NCI-H69 (cell line): ENCODE measurements at regions not wholly inside any gene's neighbourhood (a gene's known extent, or its start where the extent isn't known, plus 50 kb on each side); places are given as distances from the start of the nearest gene placed in this dataset.

Experiments
- DNase-seq: peaks from one replicate; lab custom pipeline; 2025; lab: John Stamatoyannopoulos, UW

GRCh38 chr2:125070726-125071505, 1045.8 kb downstream of the CNTNAP5 start:
- no peak for DNase-seq

GRCh38 chr2:125073440-125073839, 1048.4 kb downstream of the CNTNAP5 start:
- no peak for DNase-seq

DNA sequence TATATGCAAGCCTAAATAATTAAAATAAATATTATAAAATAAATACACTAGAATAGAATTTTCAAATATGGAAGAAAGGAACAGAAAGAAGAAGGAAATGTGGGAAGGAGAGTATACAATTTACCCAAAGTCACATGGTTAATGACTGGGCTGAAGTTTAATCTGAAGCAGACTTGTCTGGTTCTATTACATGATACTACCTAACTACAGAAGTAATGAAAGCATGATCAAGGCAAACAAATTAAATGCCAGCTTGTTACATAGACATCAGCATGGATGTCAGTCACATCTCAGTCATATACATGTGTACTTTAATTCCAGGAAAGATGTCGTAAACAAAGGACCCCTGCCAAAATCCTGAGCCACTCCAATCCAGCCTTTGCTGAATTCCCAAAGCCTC, 1060.8 kb downstream of the CNTNAP5 start:
- DNase-seq, result no peak

GRCh38 chr2:125086313-125087184, 1061.5 kb downstream of the CNTNAP5 start:
- no peak for DNase-seq

DNA sequence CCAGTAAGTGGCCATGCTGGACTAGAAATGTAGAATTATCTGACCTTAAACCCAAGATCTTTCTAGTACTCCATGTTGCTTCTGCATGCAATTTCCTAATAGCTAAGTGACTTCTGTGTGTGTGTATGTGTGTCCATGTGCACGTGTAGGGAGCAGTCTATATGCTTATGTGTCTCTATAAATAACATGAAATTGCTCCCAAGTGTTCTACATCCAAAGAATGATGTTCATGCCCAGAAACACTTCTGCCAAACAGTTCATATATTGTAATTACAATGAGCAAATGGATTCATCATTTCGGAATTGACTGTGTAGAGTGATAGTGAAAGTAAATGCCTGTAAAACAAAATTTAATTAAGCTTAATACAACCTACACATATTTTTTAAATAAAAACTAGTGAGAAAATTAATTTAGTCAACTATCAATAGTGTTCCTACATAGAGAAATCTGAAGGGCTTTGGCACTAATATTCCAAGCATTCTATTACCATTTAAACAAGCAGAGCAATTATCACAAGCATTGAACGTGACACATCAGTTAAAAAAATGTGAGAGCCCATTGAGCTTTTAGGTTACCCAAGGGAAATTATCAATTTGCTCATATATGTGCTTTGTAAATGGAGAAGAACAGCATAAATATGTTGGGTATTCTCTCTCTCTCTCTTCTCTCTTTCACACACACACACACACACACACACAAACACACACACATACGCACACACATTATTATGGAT, 1067.4 kb downstream of the CNTNAP5 start:
- no peak for DNase-seq

DNA sequence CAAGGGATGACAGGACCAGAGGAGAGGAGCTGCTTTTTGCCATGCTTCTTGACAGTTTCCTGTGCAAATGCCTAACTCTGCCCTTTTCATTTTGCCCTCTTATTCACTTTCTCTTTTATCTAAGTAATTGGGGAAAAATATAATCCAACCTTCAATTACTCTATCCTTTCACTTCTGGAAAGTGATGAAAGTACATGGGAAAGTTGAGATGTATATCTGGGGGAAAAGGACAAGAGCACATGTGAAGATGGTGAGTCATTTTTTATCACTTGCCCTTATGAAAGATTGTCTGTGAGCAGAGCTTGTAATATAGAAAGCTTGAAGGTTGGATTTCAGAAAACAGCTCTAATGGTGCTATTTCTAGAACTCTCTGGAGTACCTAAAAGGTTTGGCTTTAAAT, 1070.7 kb downstream of the CNTNAP5 start:
- DNase-seq, result no peak

DNA sequence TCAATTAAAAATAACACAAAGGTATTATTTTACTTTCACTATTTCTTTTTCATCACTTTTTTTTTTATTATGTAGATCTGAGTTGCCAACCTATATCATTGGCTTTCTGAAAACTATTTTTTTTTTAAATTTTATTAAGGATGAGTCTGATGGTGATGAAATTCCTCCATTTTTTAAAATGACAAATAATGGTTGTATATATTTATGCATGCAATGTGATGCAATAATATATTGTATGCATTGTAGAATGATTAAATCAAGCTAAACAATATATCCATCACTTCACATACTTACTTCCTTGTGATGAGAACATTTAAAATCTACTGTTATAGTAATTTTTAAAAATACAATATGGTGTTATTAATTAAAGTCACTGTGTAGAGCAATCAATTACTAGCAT, 1081.6 kb downstream of the CNTNAP5 start:
- no peak for DNase-seq

GRCh38 chr2:125107446-125107845, 1082.4 kb downstream of the CNTNAP5 start:
- no peak for DNase-seq

- no peak for DNase-seq
Measured at GRCh38 chr2:125108251-125108650, 1083.2 kb downstream of the CNTNAP5 start.

DNA sequence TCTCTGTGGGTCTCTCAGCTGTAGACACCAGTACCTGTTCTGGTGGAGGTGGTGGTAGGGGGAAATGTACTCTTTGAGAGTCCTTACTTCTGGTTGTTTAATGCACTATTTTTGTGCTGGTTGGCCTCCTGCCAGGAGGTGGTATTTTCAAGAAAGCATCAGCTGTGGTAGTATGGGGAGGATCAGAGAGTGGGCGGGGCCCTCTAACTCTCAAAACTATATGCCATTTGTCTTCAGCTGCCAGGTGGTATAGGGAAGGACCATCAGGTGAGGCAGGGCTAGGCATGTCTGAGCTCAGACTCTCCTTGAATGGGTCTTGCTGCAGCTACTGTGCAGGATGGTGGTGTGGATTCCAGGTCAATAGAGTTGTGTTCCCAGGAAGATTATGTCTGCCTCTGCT, 1100.8 kb downstream of the CNTNAP5 start:
- no peak for DNase-seq

DNA sequence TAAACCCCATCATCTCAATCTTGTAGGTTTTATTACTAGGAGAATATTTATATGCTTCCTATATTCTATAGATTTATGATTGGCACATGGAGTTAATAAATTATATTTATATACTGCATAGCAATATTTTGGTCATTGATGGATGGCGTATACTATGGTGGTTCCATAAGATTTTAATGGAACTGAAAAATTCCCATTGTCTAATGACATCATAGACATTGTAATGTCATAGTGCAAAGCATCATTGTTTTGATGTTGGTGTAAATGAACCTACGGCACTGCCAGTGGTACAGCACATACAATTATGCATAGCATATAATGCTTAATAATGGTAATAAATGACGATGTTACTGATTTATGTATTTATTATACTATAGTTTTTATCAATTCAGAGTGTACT, 1135.9 kb downstream of the CNTNAP5 start:
- DNase-seq, result no peak

DNA sequence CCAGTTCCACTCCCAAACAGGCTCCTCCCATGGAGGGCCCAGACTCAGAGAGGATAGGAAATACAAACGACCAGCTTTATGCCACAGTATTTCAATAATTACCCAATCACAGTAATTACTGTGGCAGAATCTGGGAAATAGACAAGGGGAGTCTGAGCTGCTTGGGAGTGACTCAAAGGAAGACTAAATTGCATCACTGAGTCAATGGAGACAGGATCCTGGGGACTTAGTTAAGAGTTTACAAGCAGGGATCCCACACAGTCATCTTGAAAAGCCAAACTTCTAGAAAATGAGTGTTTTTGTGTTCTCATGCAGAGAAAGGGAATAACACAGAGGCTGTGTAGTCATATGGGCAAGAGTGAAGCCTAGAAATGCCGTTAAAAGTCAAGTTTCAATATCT, 1142.1 kb downstream of the CNTNAP5 start:
- no peak for DNase-seq

- no peak for DNase-seq
Measured at GRCh38 chr2:125167820-125168219, 1142.7 kb downstream of the CNTNAP5 start.

- DNase-seq, result no peak
Measured at GRCh38 chr2:125168442-125168841, 1143.4 kb downstream of the CNTNAP5 start.

- no peak for DNase-seq
Measured at GRCh38 chr2:125169022-125169763, 1144.1 kb downstream of the CNTNAP5 start.

GRCh38 chr2:125169764-125170146, 1144.7 kb downstream of the CNTNAP5 start:
- DNase-seq, result no peak

DNA sequence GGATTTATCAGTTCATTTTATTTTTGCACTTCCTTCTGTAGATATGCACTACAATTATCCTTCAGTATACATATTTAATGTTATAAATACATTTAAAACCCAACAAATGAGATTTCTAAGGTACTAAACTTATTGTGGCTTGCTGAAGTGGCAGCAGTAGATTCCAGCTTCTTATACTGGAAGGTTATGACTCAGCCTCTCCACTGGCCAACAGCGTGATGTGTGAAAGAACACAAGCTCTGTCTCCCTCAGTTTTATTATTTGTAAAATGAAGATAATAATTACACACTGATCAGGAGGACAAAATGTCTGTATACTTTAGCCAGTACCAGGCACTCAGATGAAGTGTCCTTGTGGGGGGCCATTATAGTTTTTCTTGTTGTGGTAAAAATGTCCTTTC, 1147.1 kb downstream of the CNTNAP5 start:
- DNase-seq, result no peak

DNA sequence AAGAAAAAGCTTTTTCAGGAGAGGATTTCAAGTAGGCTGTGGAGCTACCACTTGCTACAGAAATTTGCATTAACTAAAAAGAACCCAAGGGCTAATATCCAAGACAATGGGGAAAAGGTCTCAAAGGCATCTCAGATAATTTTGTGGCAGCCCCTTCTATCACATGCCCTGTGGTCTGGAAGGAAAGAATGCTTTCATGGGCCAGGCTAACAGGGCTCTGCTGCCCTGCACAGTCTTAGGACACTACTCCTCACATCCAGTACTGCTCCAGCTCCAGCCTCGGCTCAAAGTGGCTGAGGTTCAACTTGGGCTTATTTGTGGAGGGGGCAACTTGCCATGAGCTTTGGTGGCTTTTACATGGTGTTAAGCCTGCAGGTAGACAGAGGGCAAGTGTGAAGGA, 1150.3 kb downstream of the CNTNAP5 start:
- DNase-seq, result no peak

- no peak for DNase-seq
Measured at GRCh38 chr2:125185691-125186270, 1160.7 kb downstream of the CNTNAP5 start.

DNA sequence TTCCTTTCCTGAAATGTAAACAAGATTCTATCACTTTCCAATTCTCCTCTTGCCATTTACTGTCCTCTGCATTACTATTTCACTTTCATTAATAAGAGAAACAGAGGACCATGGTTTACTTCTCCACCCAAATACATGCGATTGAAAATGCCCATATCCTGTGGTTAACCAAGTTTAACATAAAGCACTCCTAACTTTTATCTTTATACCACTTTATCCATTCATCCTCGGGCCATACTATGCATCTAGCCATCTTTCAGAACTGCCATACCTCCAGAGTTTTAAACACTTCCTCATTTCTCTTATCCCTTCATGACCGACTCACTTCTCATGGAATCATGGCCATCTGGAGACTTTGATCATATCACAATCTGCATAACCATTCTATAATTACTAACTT, 1182.3 kb downstream of the CNTNAP5 start:
- no peak for DNase-seq

DNA sequence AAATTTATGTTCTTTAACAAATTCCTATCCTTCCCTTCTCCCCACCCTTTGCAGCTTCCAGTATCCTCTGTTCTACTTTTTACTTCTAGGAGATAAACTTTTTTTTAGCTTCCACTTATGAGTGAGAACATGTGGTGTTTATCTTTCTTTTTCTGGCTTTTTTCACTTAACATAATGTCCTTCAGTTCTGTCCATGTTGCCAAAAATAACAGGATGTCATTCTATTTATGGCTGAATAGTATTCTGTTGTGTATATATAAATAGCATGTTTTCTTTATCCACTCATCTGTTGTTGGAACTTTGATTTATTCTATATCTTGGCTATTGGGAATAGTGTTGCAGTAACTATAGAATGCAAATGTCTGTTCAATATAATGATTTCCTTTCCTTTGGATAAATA, 1191.2 kb downstream of the CNTNAP5 start:
- no peak for DNase-seq

- DNase-seq, result no peak
Measured at GRCh38 chr2:125224188-125224587, 1199.1 kb downstream of the CNTNAP5 start.
